Left cardiac atrium (tissue), 4 donors: ENCODE measurements at regions not wholly inside any gene's neighbourhood (a gene's known extent, or its start where the extent isn't known, plus 50 kb on each side); places are given as distances from the start of the nearest gene placed in this dataset.
"Not testable (repeated sequence)": the region's sequence is repeated elsewhere in the genome, so short reads cannot be mapped to it uniquely, and the experiment has no call there.

Experiments used
- ATAC-seq, 2 donors: fragments of 200-7000 bp; cut with Tn5 transposase; one replicate each; pipeline ENCODE4 v1.9.1; 2020; ENCODE audit warnings: mild to moderate bottlenecking in 2 of 2, moderate library complexity in 2 of 2
- DNase-seq: peaks from one replicate; pipeline ENCODE4 v3.0.0-alpha.2; 2020
- intact Hi-C, 2 donors: fragments of 100-400 bp; cut with DNase I; formaldehyde crosslinking; loops; one replicate each; pipeline versions ENCODE4 v1.14.1 to v1.15.1; 2022 to 2023
- donor health status: DM: no; HTN: yes; CAD: no.
- donor health status: DM: no; HTN: yes; CAD: no; lungs with severe emphysema.
- donor health status: DM: yes; HTN: yes; CAD: no.
- donor health status: Dilated cardiomyopathy.

GRCh38 chr7:140283472-140283871 lies 106.7 kb upstream of the KDM7A start:
- ATAC-seq (no peak), DNase-seq (no peak)
- intact Hi-C loops, result no loop called here

GRCh38 chr7:140281960-140282359 lies 105.2 kb upstream of the KDM7A start:
- DNase-seq, result no peak
- intact Hi-C loops, result no loop called here

GRCh38 chr7:140281255-140281654 lies 104.5 kb upstream of the KDM7A start:
- ATAC-seq (no peak), DNase-seq (no peak)
- intact Hi-C loops, result no loop called here

More at GRCh38 chr7:140281960-140282359, 105.2 kb upstream of the KDM7A start:
- no peak for ATAC-seq

GRCh38 chr7:140276001-140276400 lies 99.2 kb upstream of the KDM7A start:
- intact Hi-C loops, result no loop called here
- DNase-seq, result no peak
- ATAC-seq, result no peak

GRCh38 chr7:140275069-140275965 lies 98.5 kb upstream of the KDM7A start:
- no peak for DNase-seq
- ATAC-seq, result peak; percentile 38 to 59
- intact Hi-C loops, result no loop called here

- no peak for ATAC-seq
- intact Hi-C loops, result no loop called here
- DNase-seq, result no peak
These were observed 96.6 kb upstream of the KDM7A start for GRCh38 chr7:140273417-140273816.

GRCh38 chr7:140271643-140271968 lies 94.8 kb upstream of the KDM7A start:
- intact Hi-C loops, ATAC-seq, DNase-seq: not testable (repeated sequence)

- intact Hi-C loops, result no loop called here
- DNase-seq (no peak), ATAC-seq (no peak)
These were observed 92.3 kb upstream of the KDM7A start for GRCh38 chr7:140269004-140269638.

GRCh38 chr7:140267381-140268226 lies 90.8 kb upstream of the KDM7A start:
- intact Hi-C loops, result no loop called here
- ATAC-seq (no peak), DNase-seq (no peak)

- no peak for ATAC-seq
- intact Hi-C loops, result no loop called here
- DNase-seq, result no peak
These were observed 86.5 kb upstream of the KDM7A start for GRCh38 chr7:140263277-140263676.

- no peak for DNase-seq
- intact Hi-C loops, result no loop called here
These were observed 85.6 kb upstream of the KDM7A start for GRCh38 chr7:140262242-140262903.

GRCh38 chr7:140261522-140261921 lies 84.7 kb upstream of the KDM7A start:
- ATAC-seq (no peak), DNase-seq (no peak)
- intact Hi-C loops, result no loop called here

More at GRCh38 chr7:140262242-140262903, 85.6 kb upstream of the KDM7A start:
- no peak for ATAC-seq

GRCh38 chr7:140261105-140261486 lies 84.3 kb upstream of the KDM7A start:
- intact Hi-C loops, result no loop called here
- DNase-seq (no peak), ATAC-seq (no peak)

- peak in 1 of 2 donors; percentile 47 for ATAC-seq
- intact Hi-C loops, result no loop called here
- DNase-seq, result no peak
These were observed 83.7 kb upstream of the KDM7A start for GRCh38 chr7:140260352-140261104.

GRCh38 chr7:140257278-140257677 lies 80.5 kb upstream of the KDM7A start:
- DNase-seq, intact Hi-C loops, ATAC-seq: not testable (repeated sequence)

- ATAC-seq, intact Hi-C loops, DNase-seq: not testable (repeated sequence)
These were observed 78.2 kb upstream of the KDM7A start for GRCh38 chr7:140254976-140255375.

GRCh38 chr7:140249036-140249806 lies 72.4 kb upstream of the KDM7A start:
- DNase-seq (no peak), ATAC-seq (no peak)
- intact Hi-C loops, result no loop called here

- DNase-seq, result no peak
- ATAC-seq, result peak in 1 of 2 donors; percentile 91
These were observed 70.8 kb upstream of the KDM7A start for GRCh38 chr7:140247559-140247958.

More at GRCh38 chr7:140247559-140247958, 70.8 kb upstream of the KDM7A start:
- intact Hi-C loops, result no loop called here
